ENCODE measurements at regions not wholly inside any gene's neighbourhood (a gene's known extent, or its start where the extent isn't known, plus 50 kb on each side); places are given as distances from the start of the nearest gene placed in this dataset.

GRCh38 chr13:78036841-78037240 lies 118.2 kb upstream of the EDNRB start:
- ChIA-PET POLR2A (no interaction called here), CTCF (no interaction called here)
- peaks cover 53% of the 10 kb centered on the region for H3K27me3 Mint-ChIP-seq (ENCODE audit: insufficient read depth, unreplicated experiment)
- peaks cover 7% of the 10 kb centered on the region for H3K9me3 Mint-ChIP-seq (ENCODE audit: unreplicated experiment)
- no TSS peak for BruUV-seq (replicated peaks)
- TF ChIP-seq CTCF (IDR thresholded peaks at IDR 0.05; ENCODE audit: unreplicated experiment) = no peak
- no peak for DNase-seq (ENCODE audit: unreplicated experiment)
- no peaks in the 10 kb centered on the region for H3K4me1 Mint-ChIP-seq (ENCODE audit: insufficient read depth, unreplicated experiment)
- intact Hi-C loops (cut with micrococcal nuclease) = no loop called here
- no peak overlapping the region for H3K4me3 Mint-ChIP-seq (ENCODE audit: unreplicated experiment)
- H3K36me3 Mint-ChIP-seq (ENCODE audit: insufficient read depth, unreplicated experiment) = no peaks in the 10 kb centered on the region
- H3K27ac Mint-ChIP-seq (ENCODE audit: low read depth, unreplicated experiment) = no peak overlapping the region

DNA sequence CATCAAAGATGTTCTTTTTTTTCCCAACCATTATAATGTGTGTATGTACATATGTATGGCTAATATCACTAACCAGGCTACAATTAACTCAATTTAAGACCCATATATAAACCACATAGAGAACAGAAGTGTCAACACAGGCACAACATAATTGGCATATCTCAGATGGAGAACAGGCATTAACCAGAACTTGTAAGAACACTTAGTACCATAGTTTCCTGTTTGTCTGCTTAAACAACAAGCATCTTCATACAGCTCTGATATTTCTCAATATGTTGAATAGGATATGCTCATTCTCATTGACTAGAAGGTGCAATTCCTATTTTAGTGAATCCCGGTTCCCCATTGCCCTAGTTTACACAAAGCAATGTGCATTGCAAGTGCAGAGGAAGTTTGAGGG lies 116.9 kb upstream of the EDNRB start:
- H3K27me3 Mint-ChIP-seq (ENCODE audit: insufficient read depth, unreplicated experiment) = peaks cover 40% of the 10 kb centered on the region
- H3K36me3 Mint-ChIP-seq (ENCODE audit: insufficient read depth, unreplicated experiment) = no peaks in the 10 kb centered on the region
- POLR2A ChIA-PET = interaction anchor here (0.7 kb wide), 1 partner anchor 15 kb away, joined by 4 read pairs; no protein-coding TSS in a partner anchor
- CTCF ChIA-PET = no interaction called here
- no peak for DNase-seq (ENCODE audit: unreplicated experiment)
- no peak overlapping the region for H3K4me3 Mint-ChIP-seq (ENCODE audit: unreplicated experiment)
- no peak overlapping the region for H3K27ac Mint-ChIP-seq (ENCODE audit: low read depth, unreplicated experiment)
- TF ChIP-seq CTCF (IDR thresholded peaks at IDR 0.05; ENCODE audit: unreplicated experiment) = no peak
- no TSS peak for BruUV-seq (replicated peaks)
- H3K4me1 Mint-ChIP-seq (ENCODE audit: insufficient read depth, unreplicated experiment) = no peaks in the 10 kb centered on the region
- intact Hi-C loops (cut with micrococcal nuclease) = no loop called here
- no peaks in the 10 kb centered on the region for H3K9me3 Mint-ChIP-seq (ENCODE audit: unreplicated experiment)

DNA sequence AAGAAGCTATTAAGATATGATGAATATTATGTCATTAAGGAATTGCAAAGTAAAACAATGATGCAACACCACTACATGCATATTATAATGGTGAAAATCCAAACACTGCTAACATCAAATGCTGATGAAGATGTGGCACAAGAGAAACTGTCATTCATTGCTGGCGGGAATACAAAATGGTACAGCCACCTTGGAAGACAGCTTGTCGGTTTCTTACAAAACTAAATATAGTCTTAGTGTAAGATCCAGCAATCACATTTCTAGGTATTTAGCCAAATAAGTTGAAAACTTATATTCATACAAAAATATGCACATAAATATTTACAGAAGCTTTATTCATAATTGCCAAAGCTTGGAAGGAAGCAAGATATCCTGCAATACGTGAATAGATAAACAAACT lies 114.9 kb upstream of the EDNRB start:
- TF ChIP-seq CTCF (IDR thresholded peaks at IDR 0.05; ENCODE audit: unreplicated experiment) = no peak
- Mint-ChIP-seq H3K4me3 (ENCODE audit: unreplicated experiment) (no peak overlapping the region), H3K27ac (ENCODE audit: low read depth, unreplicated experiment) (no peak overlapping the region), H3K36me3 (ENCODE audit: insufficient read depth, unreplicated experiment) (no peaks in the 10 kb centered on the region), H3K9me3 (ENCODE audit: unreplicated experiment) (no peaks in the 10 kb centered on the region), H3K4me1 (ENCODE audit: insufficient read depth, unreplicated experiment) (no peaks in the 10 kb centered on the region), H3K27me3 (ENCODE audit: insufficient read depth, unreplicated experiment) (peaks cover 23% of the 10 kb centered on the region)
- POLR2A ChIA-PET = no interaction called here
- intact Hi-C loops (cut with micrococcal nuclease) = no loop called here
- DNase-seq (ENCODE audit: unreplicated experiment) = no peak
- no TSS peak for BruUV-seq (replicated peaks)
- CTCF ChIA-PET = no interaction called here

DNA sequence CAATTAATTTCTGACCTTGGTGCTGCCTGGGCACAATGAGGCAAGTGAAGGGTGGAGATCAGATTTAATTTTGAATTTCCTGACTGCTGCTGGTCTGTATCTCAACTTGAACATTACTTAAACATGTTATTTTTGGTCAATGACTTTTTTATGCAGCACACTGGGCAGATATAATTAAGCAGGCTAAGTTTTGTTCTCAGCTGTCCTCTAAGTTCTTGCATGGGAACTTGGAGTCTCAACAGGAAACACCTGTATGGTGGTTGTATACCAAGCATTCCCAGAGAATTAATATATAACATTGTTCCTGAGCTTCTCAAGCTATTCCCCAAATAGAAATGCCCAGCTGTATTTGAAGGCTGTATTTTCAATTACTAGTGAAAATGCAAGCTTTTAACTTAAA lies 113.5 kb upstream of the EDNRB start:
- H3K4me3 Mint-ChIP-seq (ENCODE audit: unreplicated experiment) = no peak overlapping the region
- CTCF ChIA-PET = no interaction called here
- H3K4me1 Mint-ChIP-seq (ENCODE audit: insufficient read depth, unreplicated experiment) = no peaks in the 10 kb centered on the region
- intact Hi-C loops (cut with micrococcal nuclease) = no loop called here
- TF ChIP-seq CTCF (IDR thresholded peaks at IDR 0.05; ENCODE audit: unreplicated experiment) = no peak
- BruUV-seq (replicated peaks) = no TSS peak
- H3K27me3 Mint-ChIP-seq (ENCODE audit: insufficient read depth, unreplicated experiment) = peaks cover 18% of the 10 kb centered on the region
- no peak for DNase-seq (ENCODE audit: unreplicated experiment)
- POLR2A ChIA-PET = no interaction called here
- no peak overlapping the region for H3K27ac Mint-ChIP-seq (ENCODE audit: low read depth, unreplicated experiment)
- no peaks in the 10 kb centered on the region for H3K9me3 Mint-ChIP-seq (ENCODE audit: unreplicated experiment)
- H3K36me3 Mint-ChIP-seq (ENCODE audit: insufficient read depth, unreplicated experiment) = no peaks in the 10 kb centered on the region
